Esophagus squamous epithelium (tissue), 4 donors: ENCODE measurements at regions not wholly inside any gene's neighbourhood (a gene's known extent, or its start where the extent isn't known, plus 50 kb on each side); places are given as distances from the start of the nearest gene placed in this dataset.

ENCODE experiments used
- POLR2A ChIP-seq, 4 donors: fragments of 450-650 bp; IDR thresholded peaks; one replicate each; pipeline ENCODE4 v1.6.1; 2017; ENCODE audit warnings: antibody characterized with exemption in 4 of 4, mild to moderate bottlenecking in 4 of 4, moderate library complexity in 3 of 4
- TF ChIP-seq, protein P1 (sequence below), 6 experiments: fragments of 450-650 bp in 4 of 6; fragments of 200-600 bp in 2 of 6; sonication (generic) in 2 of 6; IDR thresholded peaks; one replicate each; pipeline ENCODE4 v1.5.1; 2016 to 2019; ENCODE audit warnings: antibody characterized with exemption in 6 of 6, mild to moderate bottlenecking in 4 of 6, moderate library complexity in 4 of 6

DNA sequence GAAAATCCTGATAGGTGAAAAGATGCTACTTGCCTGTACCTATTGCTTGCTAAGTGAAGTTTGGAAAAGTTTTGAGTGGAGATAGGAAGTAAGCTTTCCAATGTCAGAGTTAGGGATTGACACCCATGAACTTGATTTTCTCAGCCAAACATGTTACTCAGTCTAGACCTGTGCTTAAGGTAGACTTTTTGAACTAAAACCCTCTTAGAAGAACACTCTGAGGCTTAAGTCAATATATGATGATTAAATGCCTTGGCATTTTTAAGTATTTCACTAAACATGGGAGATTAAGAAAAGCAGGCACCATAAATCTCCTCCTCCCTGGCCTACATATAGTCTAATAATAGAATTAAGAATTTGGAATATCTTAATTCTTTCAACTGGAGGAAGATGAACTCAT, 785.6 kb upstream of the SOX9 start:
- TF ChIP-seq, protein P1, sequence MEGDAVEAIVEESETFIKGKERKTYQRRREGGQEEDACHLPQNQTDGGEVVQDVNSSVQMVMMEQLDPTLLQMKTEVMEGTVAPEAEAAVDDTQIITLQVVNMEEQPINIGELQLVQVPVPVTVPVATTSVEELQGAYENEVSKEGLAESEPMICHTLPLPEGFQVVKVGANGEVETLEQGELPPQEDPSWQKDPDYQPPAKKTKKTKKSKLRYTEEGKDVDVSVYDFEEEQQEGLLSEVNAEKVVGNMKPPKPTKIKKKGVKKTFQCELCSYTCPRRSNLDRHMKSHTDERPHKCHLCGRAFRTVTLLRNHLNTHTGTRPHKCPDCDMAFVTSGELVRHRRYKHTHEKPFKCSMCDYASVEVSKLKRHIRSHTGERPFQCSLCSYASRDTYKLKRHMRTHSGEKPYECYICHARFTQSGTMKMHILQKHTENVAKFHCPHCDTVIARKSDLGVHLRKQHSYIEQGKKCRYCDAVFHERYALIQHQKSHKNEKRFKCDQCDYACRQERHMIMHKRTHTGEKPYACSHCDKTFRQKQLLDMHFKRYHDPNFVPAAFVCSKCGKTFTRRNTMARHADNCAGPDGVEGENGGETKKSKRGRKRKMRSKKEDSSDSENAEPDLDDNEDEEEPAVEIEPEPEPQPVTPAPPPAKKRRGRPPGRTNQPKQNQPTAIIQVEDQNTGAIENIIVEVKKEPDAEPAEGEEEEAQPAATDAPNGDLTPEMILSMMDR (IDR thresholded peaks at IDR 0.05), result no peak
- TF ChIP-seq POLR2A (IDR thresholded peaks at IDR 0.05), result no peak
